Urinary bladder (tissue), 3 donors: ENCODE measurements at regions not wholly inside any gene's neighbourhood (a gene's known extent, or its start where the extent isn't known, plus 50 kb on each side); places are given as distances from the start of the nearest gene placed in this dataset.
"Not testable (repeated sequence)": the region's sequence is repeated elsewhere in the genome, so short reads cannot be mapped to it uniquely, and the experiment has no call there.

Source experiments
- DNase-seq: peaks from one replicate; pipeline ENCODE4 v3.0.0-alpha.2; 2015; ENCODE audit errors: extremely low spot score
- H3K27ac ChIP-seq: one replicate; pipeline ENCODE4 v1.5.1; 2013; ENCODE audit warnings: low read depth, mild to moderate bottlenecking, moderate library complexity
- H3K36me3 ChIP-seq: one replicate; pipeline ENCODE4 v1.6.1; 2013; ENCODE audit warnings: mild to moderate bottlenecking, moderate library complexity; ENCODE audit not compliant: insufficient read depth
- H3K4me1 ChIP-seq: one replicate; pipeline ENCODE4 v1.6.1; 2013; ENCODE audit warnings: mild to moderate bottlenecking, moderate library complexity; ENCODE audit not compliant: insufficient read depth
- H3K4me3 ChIP-seq: one replicate; pipeline ENCODE4 v1.5.1; 2013; ENCODE audit warnings: low read depth, low read length
- WGBS: extraction: QIAGEN DNeasy Blood & Tissue Kit; methylation state at CpG from one replicate; pipeline ENCODE4 v1.1.7; 2013; 5-methylcytosine and 5-hydroxymethylcytosine counted together
- donor health status: healthy with polysubstance abuse.
- donor health status: healthy.

DNA sequence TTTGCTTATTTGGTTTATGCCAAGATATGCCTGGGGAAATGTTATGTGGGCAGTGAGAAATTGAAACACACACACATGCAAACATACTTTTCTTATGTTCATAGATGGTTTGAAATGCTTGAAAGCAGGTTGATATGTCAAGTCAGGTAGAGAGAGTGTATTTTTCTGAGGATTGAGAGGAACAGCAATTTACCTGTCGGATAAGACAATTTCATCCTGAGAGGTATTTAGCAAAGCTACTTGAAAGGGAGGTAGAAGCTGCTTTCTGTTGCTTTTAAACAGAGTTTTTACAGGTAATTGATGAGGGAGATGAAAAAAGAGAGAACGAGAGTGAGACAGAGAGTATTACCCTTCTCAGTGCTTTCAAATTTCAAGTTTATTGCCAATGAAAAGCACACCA, 854.3 kb downstream of the CDH8 start:
- Histone ChIP-seq H3K27ac (no peak overlapping the region), H3K4me1 (no peaks in the 10 kb centered on the region), H3K4me3 (no peak overlapping the region), H3K36me3 (no peaks in the 10 kb centered on the region)
- no peak for DNase-seq
- WGBS: 53% methylated on average over 2 of the region's 2 CpGs

DNA sequence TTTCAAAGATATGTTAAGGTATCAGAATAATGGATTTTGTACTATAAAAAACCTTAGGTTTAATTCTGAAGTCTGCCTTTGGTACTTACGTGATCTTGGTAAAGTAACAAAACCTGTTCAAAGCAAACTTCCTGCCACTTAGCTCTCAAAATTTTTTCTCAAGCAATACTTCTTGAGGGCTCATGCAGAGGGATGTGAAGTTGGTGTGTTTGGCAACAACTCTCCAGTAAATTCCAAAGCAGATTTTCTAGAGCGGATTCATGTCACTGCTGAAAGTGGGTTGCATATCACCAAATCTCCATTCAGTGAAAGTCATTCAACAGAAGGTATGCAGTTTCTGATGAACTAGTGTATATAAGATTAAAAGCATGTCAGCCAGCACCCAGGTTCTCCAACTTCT, 856.7 kb downstream of the CDH8 start:
- no peak for DNase-seq
- WGBS: 79% methylated on average over 2 of the region's 2 CpGs
- no peaks in the 10 kb centered on the region for H3K4me1 ChIP-seq
- H3K27ac ChIP-seq: no peak overlapping the region
- no peak overlapping the region for H3K4me3 ChIP-seq
- no peaks in the 10 kb centered on the region for H3K36me3 ChIP-seq

DNA sequence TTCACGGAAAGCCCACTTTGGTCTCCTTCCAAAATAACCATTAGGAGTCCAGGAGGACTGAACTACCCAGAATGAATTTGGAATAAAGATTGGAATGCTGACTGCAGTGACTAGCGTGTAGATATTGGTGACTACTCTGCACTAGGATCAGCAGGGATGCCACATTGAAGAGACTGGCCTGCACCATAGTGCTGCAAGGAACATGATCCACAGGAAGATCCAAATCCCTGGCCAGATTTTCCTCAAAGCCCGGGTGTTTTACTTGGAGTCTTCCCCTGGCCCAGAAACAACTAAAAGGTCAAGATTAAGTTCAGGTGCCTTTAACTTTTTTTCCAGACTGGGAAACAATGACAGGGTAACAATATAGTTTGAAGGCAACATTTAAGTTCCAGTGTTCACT, 870.4 kb downstream of the CDH8 start:
- no peaks in the 10 kb centered on the region for H3K36me3 ChIP-seq
- H3K4me1 ChIP-seq: no peaks in the 10 kb centered on the region
- no peak overlapping the region for H3K27ac ChIP-seq
- H3K4me3 ChIP-seq: no peak overlapping the region
- DNase-seq: no peak
- 80% methylated on average over 3 of the region's 3 CpGs for WGBS

DNA sequence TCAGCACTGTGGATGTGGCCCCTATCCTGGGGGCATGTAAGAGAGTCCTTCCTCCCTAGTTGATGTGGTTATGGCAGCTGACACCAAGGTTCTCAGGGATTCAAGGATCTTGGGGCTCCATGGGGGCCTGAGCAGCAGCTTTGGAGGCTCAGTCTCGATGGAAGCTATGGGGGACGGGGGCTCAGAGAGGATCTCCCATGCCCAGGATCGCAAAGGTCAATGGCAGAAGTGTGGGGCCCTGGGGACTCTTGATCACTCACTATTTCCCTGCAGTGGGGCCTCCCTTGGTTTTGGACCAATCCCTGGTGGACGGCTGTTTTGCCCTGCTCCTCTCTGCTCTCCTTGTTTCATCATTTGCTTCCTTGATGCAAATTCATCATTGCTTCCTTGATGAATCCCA, 885.9 kb downstream of the CDH8 start:
- H3K36me3 ChIP-seq: no peaks in the 10 kb centered on the region
- H3K4me3 ChIP-seq: no peak overlapping the region
- no peak overlapping the region for H3K27ac ChIP-seq
- WGBS: 83% methylated on average over 4 of the region's 4 CpGs
- H3K4me1 ChIP-seq: no peaks in the 10 kb centered on the region
- no peak for DNase-seq

DNA sequence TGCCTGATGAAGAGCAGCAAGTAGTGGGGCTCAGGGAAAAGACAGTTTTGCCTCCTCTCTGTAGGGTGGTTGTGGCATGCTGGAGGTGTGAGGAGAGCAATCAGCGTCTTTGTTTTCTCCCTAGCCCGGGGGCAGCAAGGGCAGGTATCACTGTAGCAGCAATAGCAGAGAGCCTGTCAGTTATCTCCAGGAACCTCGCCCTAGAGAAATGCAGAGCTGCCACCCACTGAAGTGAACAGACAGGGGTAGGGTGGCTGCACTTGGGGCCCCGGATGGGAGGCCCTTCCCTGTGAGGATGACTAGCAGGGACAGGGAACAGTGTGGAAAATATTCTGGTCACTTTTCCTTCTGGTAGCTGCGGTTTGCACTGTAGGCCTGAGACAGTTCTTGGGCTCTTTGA, 886.5 kb downstream of the CDH8 start:
- no peak for DNase-seq
- Histone ChIP-seq H3K36me3 (no peaks in the 10 kb centered on the region), H3K4me1 (no peaks in the 10 kb centered on the region), H3K27ac (no peak overlapping the region), H3K4me3 (no peak overlapping the region)
- 67% methylated on average over 5 of the region's 5 CpGs for WGBS

DNA sequence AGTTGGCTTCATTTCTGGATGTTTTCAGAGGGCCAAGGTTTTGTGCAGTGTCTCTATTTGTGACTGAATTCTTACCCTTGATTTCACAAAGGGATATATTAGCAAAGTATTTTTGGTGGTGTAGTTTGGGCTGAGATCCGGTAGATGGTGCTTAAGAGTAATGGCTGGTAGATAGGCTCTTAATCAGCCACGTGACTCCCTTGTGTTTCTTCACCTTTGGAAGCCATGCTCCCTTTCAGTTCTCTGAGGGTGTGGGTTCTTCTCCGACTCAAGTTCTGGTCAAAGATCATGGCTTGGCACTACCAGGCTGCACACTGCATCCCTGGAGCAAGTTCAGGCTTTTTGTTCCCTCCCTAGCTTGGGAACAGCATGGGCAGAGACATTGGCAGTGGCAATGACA, 887.3 kb downstream of the CDH8 start:
- Histone ChIP-seq H3K4me1 (no peaks in the 10 kb centered on the region), H3K4me3 (no peak overlapping the region), H3K27ac (no peak overlapping the region), H3K36me3 (no peaks in the 10 kb centered on the region)
- DNase-seq: no peak
- 76% methylated on average over 3 of the region's 3 CpGs for WGBS

DNA sequence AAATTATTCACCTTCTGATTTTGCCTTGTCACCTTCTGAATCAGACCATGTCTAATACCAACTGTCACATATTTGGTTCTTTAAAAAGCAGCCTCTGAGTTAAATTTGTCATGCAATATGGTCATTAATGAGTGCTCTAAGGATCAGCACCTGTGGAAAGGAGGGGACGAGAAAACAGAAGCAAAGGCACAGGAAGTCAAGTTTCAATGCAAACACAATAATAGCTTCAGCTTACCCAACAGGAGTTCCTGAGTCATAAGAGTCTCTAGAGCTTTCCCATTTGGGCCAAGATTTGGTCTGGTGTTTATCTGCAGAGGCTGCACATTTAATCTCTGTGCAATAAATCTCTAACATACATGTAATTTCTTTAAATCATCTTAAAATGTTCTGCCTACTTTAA, 889.8 kb downstream of the CDH8 start:
- DNase-seq: no peak
- Histone ChIP-seq H3K4me1 (no peaks in the 10 kb centered on the region), H3K4me3 (no peak overlapping the region), H3K27ac (no peak overlapping the region), H3K36me3 (no peaks in the 10 kb centered on the region)
- WGBS: 52% methylated on average over 1 of the region's 1 CpG

DNA sequence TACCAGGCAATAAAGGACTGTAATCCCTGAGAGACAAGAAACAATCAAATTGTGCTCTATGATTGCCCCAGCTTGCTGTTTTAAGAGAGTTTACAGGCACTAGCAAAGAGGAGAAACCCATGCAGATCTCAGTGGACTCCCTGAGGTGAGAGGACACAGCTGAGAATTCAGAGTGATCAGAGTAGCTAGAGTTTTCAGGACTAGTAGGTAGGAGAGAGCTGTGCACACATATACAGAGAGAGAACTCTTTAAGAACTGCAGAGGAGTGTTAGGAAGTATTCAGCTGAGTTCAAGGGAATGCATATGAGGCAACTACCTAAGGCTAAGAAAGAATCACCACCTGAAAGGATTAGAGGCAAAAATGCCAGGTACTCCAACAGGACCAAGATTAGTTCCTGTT, 904.8 kb downstream of the CDH8 start:
- H3K27ac ChIP-seq: no peak overlapping the region
- no peaks in the 10 kb centered on the region for H3K36me3 ChIP-seq
- no peak for DNase-seq
- no peaks in the 10 kb centered on the region for H3K4me1 ChIP-seq
- H3K4me3 ChIP-seq: no peak overlapping the region

DNA sequence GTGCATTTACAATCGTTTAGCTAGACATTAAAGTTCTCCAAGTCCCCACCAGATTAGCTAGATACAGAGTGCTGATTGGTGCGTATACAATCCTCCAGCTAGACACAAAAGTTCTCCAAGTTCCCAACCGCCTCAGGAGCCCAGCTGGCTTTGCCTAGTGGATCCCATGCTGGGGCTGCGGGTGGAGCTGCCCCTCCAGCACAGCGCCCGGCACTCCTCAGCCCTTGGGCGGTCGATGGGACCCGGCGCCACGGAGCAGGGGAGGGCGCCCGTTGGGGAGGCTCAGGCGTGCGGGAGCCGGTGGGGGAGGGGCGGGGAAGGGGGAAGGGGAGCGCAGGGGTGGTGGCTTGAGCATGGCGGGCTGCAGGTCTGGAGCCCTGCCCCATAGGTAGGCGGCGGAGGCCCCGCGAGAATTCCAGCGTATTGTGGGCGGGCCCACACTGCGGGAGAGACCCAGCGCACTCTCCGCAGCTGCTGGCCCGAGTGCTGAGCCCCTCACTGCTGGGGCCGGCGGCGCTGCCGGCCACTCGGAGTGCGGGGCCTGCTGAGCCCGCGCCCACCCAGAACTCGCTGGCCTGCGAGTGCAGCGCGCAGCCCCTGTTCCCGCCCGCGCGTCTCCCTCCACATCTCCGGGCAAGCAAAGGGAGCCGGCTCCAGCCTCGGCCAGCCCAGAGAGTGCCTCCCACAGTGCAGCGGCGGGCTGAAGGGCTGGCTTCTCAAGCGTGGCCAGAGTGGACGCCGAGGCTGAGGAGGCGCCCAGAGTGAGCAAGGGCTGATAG, 907.5 kb downstream of the CDH8 start:
- no peak for DNase-seq
- no peak overlapping the region for H3K4me3 ChIP-seq
- WGBS: 96% methylated on average over 54 of the region's 54 CpGs
- no peaks in the 10 kb centered on the region for H3K36me3 ChIP-seq
- no peak overlapping the region for H3K27ac ChIP-seq
- H3K4me1 ChIP-seq: no peaks in the 10 kb centered on the region

DNA sequence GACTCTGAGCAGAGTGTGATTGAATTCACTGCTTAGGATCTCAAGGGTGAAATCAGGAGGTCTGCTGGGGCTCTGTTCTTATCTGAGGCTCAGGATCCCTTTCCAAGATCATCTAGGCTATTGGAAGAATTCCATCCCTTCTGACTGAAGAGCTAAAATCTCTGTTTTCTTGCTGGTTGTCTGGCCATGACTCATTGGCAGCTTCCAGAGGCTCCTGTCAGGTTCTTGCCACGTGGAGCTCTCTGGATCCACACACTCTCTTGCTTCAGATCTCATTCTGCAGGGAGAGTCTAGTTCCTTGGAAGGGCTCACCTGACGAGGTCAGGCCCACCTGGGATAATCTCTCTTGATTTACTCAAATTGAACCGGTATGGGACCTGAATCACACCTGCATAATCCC, 930.7 kb downstream of the CDH8 start:
- DNase-seq: no peak
- no peak overlapping the region for H3K27ac ChIP-seq
- WGBS: 60% methylated on average over 3 of the region's 3 CpGs
- H3K36me3 ChIP-seq: no peaks in the 10 kb centered on the region
- no peaks in the 10 kb centered on the region for H3K4me1 ChIP-seq
- no peak overlapping the region for H3K4me3 ChIP-seq

DNA sequence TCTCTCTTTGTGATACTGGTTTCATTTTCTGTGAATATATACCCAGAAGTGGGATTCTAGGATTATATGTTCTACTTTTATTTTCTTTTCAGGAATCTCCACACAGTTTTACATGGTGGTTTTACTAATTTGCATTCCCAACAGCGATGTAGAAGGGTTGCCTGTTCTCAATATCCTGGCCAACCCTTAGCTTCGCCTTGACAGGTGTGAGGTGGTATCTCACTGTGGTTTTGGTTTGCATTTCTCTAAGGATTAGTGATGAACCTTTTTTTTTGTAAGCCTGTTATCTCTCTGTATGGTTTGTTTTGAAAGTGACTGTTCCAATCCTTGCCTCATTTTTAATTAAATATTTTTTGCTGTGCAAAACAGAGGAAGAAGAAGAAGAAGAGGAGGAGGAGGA, 937.7 kb downstream of the CDH8 start:
- DNase-seq: no peak
- no peaks in the 10 kb centered on the region for H3K4me1 ChIP-seq
- H3K36me3 ChIP-seq: no peaks in the 10 kb centered on the region
- no peak overlapping the region for H3K4me3 ChIP-seq
- 78% methylated on average over 2 of the region's 2 CpGs for WGBS
- no peak overlapping the region for H3K27ac ChIP-seq

DNA sequence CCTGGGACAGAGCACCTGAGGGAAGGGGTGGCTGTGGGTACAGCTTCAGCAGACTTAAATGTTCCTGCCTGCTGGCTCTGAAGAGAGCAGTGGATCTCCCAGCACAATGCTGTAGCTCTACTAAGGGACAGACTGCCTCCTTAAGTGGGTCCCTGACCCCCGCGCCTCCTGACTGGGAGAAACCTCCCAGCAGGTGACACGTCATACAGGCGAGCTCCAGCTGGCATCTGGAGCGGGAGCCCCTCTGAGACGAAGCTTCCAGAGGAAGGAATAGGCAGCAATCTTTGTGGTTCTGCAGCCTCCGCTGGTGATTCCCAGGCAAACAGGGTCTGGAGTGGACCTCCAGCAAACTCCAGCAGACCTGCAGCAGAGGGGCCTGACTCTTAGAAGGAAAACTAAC, 944.9 kb downstream of the CDH8 start:
- WGBS: 89% methylated on average over 7 of the region's 7 CpGs
- not testable (repeated sequence) for H3K4me3 ChIP-seq, DNase-seq, H3K4me1 ChIP-seq, H3K27ac ChIP-seq, H3K36me3 ChIP-seq

DNA sequence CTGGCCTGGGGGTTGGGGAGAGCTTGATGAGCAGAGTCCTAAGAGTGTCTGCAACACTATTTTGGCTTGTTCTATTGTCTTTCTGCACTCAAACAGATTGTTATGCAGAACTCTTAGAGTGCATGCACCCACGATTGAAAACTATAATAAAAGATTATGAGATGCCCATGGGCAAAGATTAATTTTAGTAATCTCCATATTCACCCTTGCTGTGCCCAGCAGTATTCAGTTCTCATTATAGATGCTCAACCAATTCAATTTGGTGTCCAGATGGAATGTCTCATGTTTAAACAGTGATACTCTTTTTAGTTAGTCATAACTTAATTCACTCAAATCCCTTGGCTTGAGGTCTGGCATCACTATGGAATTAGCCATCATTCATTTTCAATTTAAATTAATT, 952.5 kb downstream of the CDH8 start:
- Histone ChIP-seq H3K36me3 (no peaks in the 10 kb centered on the region), H3K27ac (no peak overlapping the region), H3K4me3 (no peak overlapping the region), H3K4me1 (no peaks in the 10 kb centered on the region)
- DNase-seq: no peak
- 59% methylated on average over 1 of the region's 1 CpG for WGBS

DNA sequence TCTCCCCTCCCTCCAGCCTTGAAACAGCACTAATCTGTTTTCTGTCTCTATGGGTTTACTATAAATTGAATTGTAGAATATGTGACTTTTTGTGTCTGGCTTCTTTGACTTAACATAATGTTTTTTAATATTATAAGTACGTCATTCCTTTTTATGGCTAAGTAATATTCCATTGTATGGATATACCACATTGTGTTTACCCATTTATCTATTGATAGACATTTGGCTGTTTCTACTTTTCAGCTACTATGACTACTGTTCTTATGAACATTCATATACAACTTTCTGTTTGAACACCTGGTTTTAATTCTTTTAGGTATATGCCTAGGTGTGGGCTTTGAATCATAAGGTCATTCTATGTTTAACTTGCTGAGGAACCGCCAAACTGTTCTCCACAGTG, 961.9 kb downstream of the CDH8 start:
- DNase-seq: no peak
- H3K36me3 ChIP-seq: no peaks in the 10 kb centered on the region
- no peak overlapping the region for H3K27ac ChIP-seq
- WGBS: 82% methylated on average over 2 of the region's 2 CpGs
- no peaks in the 10 kb centered on the region for H3K4me1 ChIP-seq
- no peak overlapping the region for H3K4me3 ChIP-seq

DNA sequence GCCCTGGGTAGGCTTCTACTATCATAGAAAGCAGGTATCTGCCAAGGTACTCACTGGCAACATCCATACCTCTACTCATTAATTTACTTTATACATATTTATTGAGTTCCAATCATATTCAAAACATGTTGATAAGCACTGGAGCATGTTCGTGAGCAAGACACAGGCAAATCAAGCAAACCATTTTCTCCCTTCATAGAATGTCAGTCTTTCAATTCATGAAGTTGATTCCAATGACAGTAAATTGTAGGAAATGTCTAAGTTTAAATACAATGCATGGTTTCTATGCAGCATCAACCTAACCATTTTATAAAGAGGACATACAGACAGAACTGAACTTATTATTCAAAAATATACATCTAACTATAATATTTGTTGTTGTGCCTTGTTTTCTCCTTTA, 978.6 kb downstream of the CDH8 start:
- H3K4me3 ChIP-seq: no peak overlapping the region
- DNase-seq: no peak
- no peak overlapping the region for H3K27ac ChIP-seq
- WGBS: 73% methylated on average over 1 of the region's 1 CpG
- no peaks in the 10 kb centered on the region for H3K36me3 ChIP-seq
- no peaks in the 10 kb centered on the region for H3K4me1 ChIP-seq
